ENCODE measurements at regions not wholly inside any gene's neighbourhood (a gene's known extent, or its start where the extent isn't known, plus 50 kb on each side); places are given as distances from the start of the nearest gene placed in this dataset.
A peak's percentile ranks its signal among the peaks of the same experiment; 100 is the strongest.

DNA sequence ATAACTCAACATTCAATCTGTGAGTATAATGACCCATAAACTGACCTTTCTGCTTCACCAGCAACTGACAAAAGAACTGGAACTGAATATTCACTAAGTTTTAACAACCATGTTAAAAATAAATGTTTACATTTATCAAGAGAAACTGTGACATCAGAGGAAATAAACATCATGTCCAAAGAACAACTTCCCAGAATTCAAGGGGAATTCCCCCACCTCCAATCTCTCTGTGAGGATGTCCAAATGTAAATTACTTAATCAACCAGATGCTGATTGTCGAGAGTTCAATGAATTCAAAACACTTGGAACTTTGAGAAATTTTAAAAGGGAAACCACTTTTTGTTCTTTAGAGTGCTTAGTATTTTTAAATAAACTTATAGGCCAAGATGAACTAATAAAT is 365.6 kb upstream of the ADGRL2 start:
- no peaks in the 10 kb centered on the region for H3K4me1 ChIP-seq (ENCODE audit: insufficient read depth, insufficient read length)
- H3K9ac ChIP-seq (ENCODE audit: insufficient read length, low read depth): no peak overlapping the region
- no peaks in the 10 kb centered on the region for H3K36me3 ChIP-seq (ENCODE audit: insufficient read depth, insufficient read length, low read length)
- H3K4me3 ChIP-seq (ENCODE audit: insufficient read length, low read depth): no peak overlapping the region
- peaks cover 11% of the 10 kb centered on the region; the same call in 1 of the 2 replicates for H3K9me3 ChIP-seq (ENCODE audit: insufficient read depth, low read length)
- no peak for DNase-seq (ENCODE audit: low read depth, low spot score)
- H3K27me3 ChIP-seq (ENCODE audit: insufficient read depth, insufficient read length): no peaks in the 10 kb centered on the region
- no peak for TF ChIP-seq SUZ12 (IDR thresholded peaks at IDR 0.05; ENCODE audit: extremely low read depth, insufficient read depth, insufficient read length)
- no peak for TF ChIP-seq ZNF274 (IDR thresholded peaks at IDR 0.05; ENCODE audit: low read depth, low read length)
- no peak for TF ChIP-seq YY1 (IDR thresholded peaks at IDR 0.05; ENCODE audit: insufficient read depth, insufficient read length)

DNA sequence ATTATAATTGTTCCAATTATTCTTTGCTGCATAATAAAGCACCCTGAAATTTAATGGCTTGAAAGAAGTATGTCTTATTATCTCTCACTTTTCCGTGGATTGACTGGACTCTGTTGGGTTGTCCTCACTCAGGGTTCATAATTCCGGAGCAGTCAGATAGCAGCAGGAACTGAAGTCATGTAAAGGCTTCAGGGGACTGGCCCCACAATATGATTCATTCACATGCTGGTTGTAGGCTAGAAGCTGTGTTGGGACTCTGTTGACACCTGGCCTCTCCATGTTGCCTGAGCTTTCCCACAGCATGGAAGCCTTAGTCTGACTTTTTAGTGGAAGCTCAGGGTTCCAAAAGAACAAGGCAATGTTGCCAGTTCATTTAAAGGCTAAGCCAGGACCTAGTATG is 367.1 kb upstream of the ADGRL2 start:
- Histone ChIP-seq H3K9ac (ENCODE audit: insufficient read length, low read depth) (no peak overlapping the region), H3K27me3 (ENCODE audit: insufficient read depth, insufficient read length) (no peaks in the 10 kb centered on the region), H3K4me1 (ENCODE audit: insufficient read depth, insufficient read length) (peaks cover 1% of the 10 kb centered on the region), H3K4me3 (ENCODE audit: insufficient read length, low read depth) (no peak overlapping the region), H3K36me3 (ENCODE audit: insufficient read depth, insufficient read length, low read length) (no peaks in the 10 kb centered on the region), H3K9me3 (ENCODE audit: insufficient read depth, low read length) (no peaks in the 10 kb centered on the region)
- TF ChIP-seq SUZ12 (IDR thresholded peaks at IDR 0.05; ENCODE audit: extremely low read depth, insufficient read depth, insufficient read length) (no peak), ZNF274 (IDR thresholded peaks at IDR 0.05; ENCODE audit: low read depth, low read length) (no peak), YY1 (IDR thresholded peaks at IDR 0.05; ENCODE audit: insufficient read depth, insufficient read length) (no peak)
- DNase-seq (ENCODE audit: low read depth, low spot score): no peak

DNA sequence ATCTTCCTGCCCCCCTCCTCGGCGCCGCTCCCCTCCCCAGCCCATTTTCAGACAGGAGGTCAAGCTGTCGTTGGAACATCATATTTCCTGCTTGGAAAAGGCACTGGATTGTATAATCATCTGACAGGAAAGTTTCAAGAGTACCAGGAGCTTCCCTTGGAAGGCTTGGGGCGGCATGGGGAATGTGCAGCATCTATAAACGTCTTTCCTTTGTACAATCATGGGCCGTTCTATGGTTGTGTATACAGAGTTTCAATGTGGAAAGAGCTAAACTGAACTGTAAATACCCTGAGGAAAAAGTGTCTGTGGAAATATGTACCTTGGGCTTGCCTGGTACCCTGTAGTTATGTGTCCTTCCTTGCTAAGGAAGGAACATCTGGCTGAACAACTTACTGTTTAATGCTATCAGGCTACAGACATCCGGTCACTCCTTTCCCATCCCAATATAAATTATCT is 368.1 kb upstream of the ADGRL2 start:
- no peak overlapping the region for H3K4me3 ChIP-seq (ENCODE audit: insufficient read length, low read depth)
- no peaks in the 10 kb centered on the region for H3K27me3 ChIP-seq (ENCODE audit: insufficient read depth, insufficient read length)
- no peak for DNase-seq (ENCODE audit: low read depth, low spot score)
- peaks cover 4% of the 10 kb centered on the region for H3K4me1 ChIP-seq (ENCODE audit: insufficient read depth, insufficient read length)
- no peaks in the 10 kb centered on the region for H3K9me3 ChIP-seq (ENCODE audit: insufficient read depth, low read length)
- no peak for TF ChIP-seq SUZ12 (IDR thresholded peaks at IDR 0.05; ENCODE audit: extremely low read depth, insufficient read depth, insufficient read length)
- no peak for TF ChIP-seq ZNF274 (IDR thresholded peaks at IDR 0.05; ENCODE audit: low read depth, low read length)
- TF ChIP-seq YY1 (IDR thresholded peaks at IDR 0.05; ENCODE audit: insufficient read depth, insufficient read length): no peak
- no peak overlapping the region for H3K9ac ChIP-seq (ENCODE audit: insufficient read length, low read depth)
- H3K36me3 ChIP-seq (ENCODE audit: insufficient read depth, insufficient read length, low read length): no peaks in the 10 kb centered on the region

DNA sequence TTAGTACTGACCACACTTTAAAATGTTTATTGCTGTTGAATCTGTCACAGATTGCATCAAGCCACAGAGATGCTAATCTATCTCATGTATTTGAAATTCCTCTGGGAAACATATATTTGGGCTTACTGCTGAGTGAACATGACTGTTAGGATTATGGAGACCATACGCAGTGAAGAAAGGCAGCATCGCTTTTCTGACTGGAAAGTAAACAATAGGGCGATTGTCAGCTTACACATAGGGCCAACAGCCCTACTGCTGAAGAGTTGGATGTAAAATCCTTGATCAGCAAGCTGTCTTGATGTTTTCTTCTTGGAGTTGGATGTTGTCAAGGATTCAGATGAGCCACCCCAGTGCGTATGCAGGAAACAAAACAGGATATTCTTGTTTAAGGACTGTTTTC is 368.7 kb upstream of the ADGRL2 start:
- peak; percentile 32 for DNase-seq (ENCODE audit: low read depth, low spot score)
- TF ChIP-seq YY1 (IDR thresholded peaks at IDR 0.05; ENCODE audit: insufficient read depth, insufficient read length) (no peak), ZNF274 (IDR thresholded peaks at IDR 0.05; ENCODE audit: low read depth, low read length) (no peak), SUZ12 (IDR thresholded peaks at IDR 0.05; ENCODE audit: extremely low read depth, insufficient read depth, insufficient read length) (no peak)
- Histone ChIP-seq H3K4me3 (ENCODE audit: insufficient read length, low read depth) (no peak overlapping the region), H3K9ac (ENCODE audit: insufficient read length, low read depth) (no peak overlapping the region), H3K9me3 (ENCODE audit: insufficient read depth, low read length) (no peaks in the 10 kb centered on the region; the same call in 1 of the 2 replicates), H3K27me3 (ENCODE audit: insufficient read depth, insufficient read length) (no peaks in the 10 kb centered on the region), H3K4me1 (ENCODE audit: insufficient read depth, insufficient read length) (peaks cover 4% of the 10 kb centered on the region), H3K36me3 (ENCODE audit: insufficient read depth, insufficient read length, low read length) (no peaks in the 10 kb centered on the region)

DNA sequence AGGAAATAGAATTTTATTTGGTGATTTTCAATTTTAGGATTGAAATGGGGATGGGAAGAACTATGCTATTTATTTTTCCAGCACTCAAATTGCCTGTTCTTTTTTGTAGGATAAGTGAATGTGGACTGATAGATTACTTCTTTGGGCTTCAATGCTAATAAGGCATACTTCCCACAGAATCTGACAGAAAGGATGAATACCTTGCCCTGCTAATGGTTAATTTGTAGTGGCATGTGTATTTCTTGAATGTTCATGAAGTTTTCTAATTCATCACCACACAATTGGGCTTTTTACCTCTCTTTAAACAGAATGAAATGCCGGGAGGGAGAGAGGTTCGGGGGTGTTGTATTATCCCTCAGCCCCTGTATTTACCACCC is 369.1 kb upstream of the ADGRL2 start:
- peaks cover 4% of the 10 kb centered on the region for H3K4me1 ChIP-seq (ENCODE audit: insufficient read depth, insufficient read length)
- no peak for DNase-seq (ENCODE audit: low read depth, low spot score)
- no peaks in the 10 kb centered on the region; the same call in 1 of the 2 replicates for H3K9me3 ChIP-seq (ENCODE audit: insufficient read depth, low read length)
- TF ChIP-seq YY1 (IDR thresholded peaks at IDR 0.05; ENCODE audit: insufficient read depth, insufficient read length) (no peak), SUZ12 (IDR thresholded peaks at IDR 0.05; ENCODE audit: extremely low read depth, insufficient read depth, insufficient read length) (no peak), ZNF274 (IDR thresholded peaks at IDR 0.05; ENCODE audit: low read depth, low read length) (no peak)
- H3K4me3 ChIP-seq (ENCODE audit: insufficient read length, low read depth): no peak overlapping the region
- no peaks in the 10 kb centered on the region for H3K36me3 ChIP-seq (ENCODE audit: insufficient read depth, insufficient read length, low read length)
- no peak overlapping the region for H3K9ac ChIP-seq (ENCODE audit: insufficient read length, low read depth)
- H3K27me3 ChIP-seq (ENCODE audit: insufficient read depth, insufficient read length): no peaks in the 10 kb centered on the region

DNA sequence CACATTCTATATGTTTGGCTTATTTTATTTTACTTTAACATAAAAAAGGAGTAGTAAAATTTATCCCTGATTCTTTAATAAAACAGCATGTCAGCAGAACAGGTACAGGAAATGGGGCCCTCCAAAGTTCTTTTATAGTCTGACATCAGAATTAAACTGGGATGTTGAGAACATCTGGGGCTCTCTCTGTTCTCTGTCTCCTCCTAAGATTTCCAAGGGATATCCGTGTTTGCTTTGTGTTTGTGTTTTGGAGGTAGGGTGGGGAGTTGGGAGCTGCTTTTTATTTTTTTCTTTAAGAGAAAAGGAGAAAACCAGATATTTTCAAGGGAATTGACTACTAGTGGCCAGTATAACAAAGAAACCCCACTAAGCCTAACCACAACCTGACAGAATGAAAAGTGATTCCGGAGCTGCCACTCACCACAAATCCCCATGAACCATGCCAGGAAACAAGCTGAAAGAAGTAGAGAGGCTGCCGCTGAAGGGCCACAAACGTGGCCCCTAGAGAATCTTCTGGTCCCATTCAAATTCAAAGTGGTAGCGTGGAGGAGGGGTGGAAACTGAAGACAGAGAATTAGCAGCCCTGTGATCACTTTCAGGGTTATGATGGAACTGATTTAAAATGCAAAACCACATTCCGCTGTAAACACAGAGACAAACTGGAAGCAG is 369.6 kb upstream of the ADGRL2 start:
- Histone ChIP-seq H3K36me3 (ENCODE audit: insufficient read depth, insufficient read length, low read length) (no peaks in the 10 kb centered on the region), H3K27me3 (ENCODE audit: insufficient read depth, insufficient read length) (no peaks in the 10 kb centered on the region), H3K9me3 (ENCODE audit: insufficient read depth, low read length) (peaks cover 5% of the 10 kb centered on the region; the same call in 1 of the 2 replicates), H3K4me3 (ENCODE audit: insufficient read length, low read depth) (no peak overlapping the region), H3K4me1 (ENCODE audit: insufficient read depth, insufficient read length) (peaks cover 4% of the 10 kb centered on the region), H3K9ac (ENCODE audit: insufficient read length, low read depth) (no peak overlapping the region)
- peak; percentile 87 for DNase-seq (ENCODE audit: low read depth, low spot score)
- TF ChIP-seq YY1 (IDR thresholded peaks at IDR 0.05; ENCODE audit: insufficient read depth, insufficient read length) (no peak), SUZ12 (IDR thresholded peaks at IDR 0.05; ENCODE audit: extremely low read depth, insufficient read depth, insufficient read length) (no peak), ZNF274 (IDR thresholded peaks at IDR 0.05; ENCODE audit: low read depth, low read length) (no peak)

DNA sequence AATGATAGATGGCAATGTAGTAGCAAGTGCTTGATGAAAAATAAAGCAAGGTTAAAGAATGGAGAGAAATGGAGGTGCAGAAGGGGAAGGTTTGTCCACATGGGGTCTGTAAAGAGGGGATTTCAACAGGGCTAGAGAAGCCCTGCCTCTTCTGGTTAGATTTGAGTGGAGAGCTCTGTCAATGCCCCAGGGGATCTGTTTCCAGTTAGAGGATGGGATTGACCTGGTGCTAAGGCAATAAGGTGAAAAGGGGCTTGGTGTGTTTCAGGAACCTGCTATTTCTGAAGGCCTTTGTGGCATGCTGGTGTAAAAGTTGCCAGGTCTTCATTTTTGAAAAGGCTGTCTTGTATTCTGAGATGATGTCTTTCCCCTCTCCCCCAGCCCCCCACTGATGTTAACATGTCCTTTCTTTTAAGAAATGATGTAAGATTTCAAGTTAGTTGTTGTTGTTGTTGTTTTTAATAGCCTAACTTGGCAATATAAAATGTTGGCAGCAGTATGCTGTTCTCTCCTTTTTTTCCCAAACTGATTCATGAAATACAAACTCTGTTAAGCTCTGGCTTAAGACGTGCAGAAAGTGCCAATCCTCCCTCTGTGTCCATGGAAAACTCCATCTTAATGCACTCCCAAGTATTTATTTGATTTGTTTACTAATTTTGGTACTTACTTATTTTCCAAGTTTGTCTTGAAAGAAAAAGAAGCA is 370.3 kb upstream of the ADGRL2 start:
- Histone ChIP-seq H3K9me3 (ENCODE audit: insufficient read depth, low read length) (peaks cover 7% of the 10 kb centered on the region; the same call in 1 of the 2 replicates), H3K4me3 (ENCODE audit: insufficient read length, low read depth) (no peak overlapping the region), H3K4me1 (ENCODE audit: insufficient read depth, insufficient read length) (peaks cover 4% of the 10 kb centered on the region), H3K9ac (ENCODE audit: insufficient read length, low read depth) (no peak overlapping the region), H3K36me3 (ENCODE audit: insufficient read depth, insufficient read length, low read length) (no peaks in the 10 kb centered on the region), H3K27me3 (ENCODE audit: insufficient read depth, insufficient read length) (no peaks in the 10 kb centered on the region)
- DNase-seq (ENCODE audit: low read depth, low spot score): peak; percentile 30
- TF ChIP-seq ZNF274 (IDR thresholded peaks at IDR 0.05; ENCODE audit: low read depth, low read length) (no peak), SUZ12 (IDR thresholded peaks at IDR 0.05; ENCODE audit: extremely low read depth, insufficient read depth, insufficient read length) (no peak), YY1 (IDR thresholded peaks at IDR 0.05; ENCODE audit: insufficient read depth, insufficient read length) (no peak)
